ENCODE measurements at regions not wholly inside any gene's neighbourhood (a gene's known extent, or its start where the extent isn't known, plus 50 kb on each side); places are given as distances from the start of the nearest gene placed in this dataset.

GRCh38 chr12:19665121-19665900 is 226.0 kb downstream of the AEBP2 start:
- DNase-seq (ENCODE audit: low spot score), result no peak
- intact Hi-C loops (cut with micrococcal nuclease; ENCODE audit: unreplicated experiment), result no loop called here
- H3K27ac ChIP-seq (ENCODE audit: low read depth, low read length, poor library complexity, severe bottlenecking), result no peak overlapping the region
- H3K4me2 ChIP-seq (ENCODE audit: low read length), result no peak overlapping the region
- H3K36me3 ChIP-seq (ENCODE audit: insufficient read depth, low read length), result no peaks in the 10 kb centered on the region
- TF ChIP-seq EZH2phosphoT487 (IDR thresholded peaks at IDR 0.05; ENCODE audit: borderline replicate concordance, low read depth, low read length), result no peak
- no peak for TF ChIP-seq CTCF (conservative IDR thresholded peaks at IDR 0.05; ENCODE audit: low read length)
- BruUV-seq (replicated peaks), result no TSS peak
- no peaks in the 10 kb centered on the region for H3K4me1 ChIP-seq (ENCODE audit: insufficient read depth, low read length, poor library complexity, severe bottlenecking)
- H3K4me3 ChIP-seq (ENCODE audit: low read depth, low read length, poor library complexity, severe bottlenecking), result no peak overlapping the region
- no peak overlapping the region for H2AFZ ChIP-seq (ENCODE audit: low read length)
- H3K79me2 ChIP-seq (ENCODE audit: insufficient read depth, low read depth, low read length), result no peaks in the 10 kb centered on the region
- H3K9me3 ChIP-seq (ENCODE audit: low read length), result no peaks in the 10 kb centered on the region
- no peaks in the 10 kb centered on the region for H3K9me2 ChIP-seq (ENCODE audit: insufficient read depth, low read length)
- no peaks in the 10 kb centered on the region for H4K20me1 ChIP-seq (ENCODE audit: insufficient read depth, low read length)
- ChIA-PET CTCF (ENCODE audit: unreplicated experiment) (no interaction called here), POLR2A (interaction anchor here (0.7 kb wide), 1 partner anchor 499 kb away, joined by 4 read pairs; no protein-coding TSS in a partner anchor)

- TF ChIP-seq CTCF (conservative IDR thresholded peaks at IDR 0.05; ENCODE audit: low read length) (no peak), EZH2phosphoT487 (IDR thresholded peaks at IDR 0.05; ENCODE audit: borderline replicate concordance, low read depth, low read length) (no peak)
- Histone ChIP-seq H4K20me1 (ENCODE audit: insufficient read depth, low read length) (no peaks in the 10 kb centered on the region), H3K79me2 (ENCODE audit: insufficient read depth, low read depth, low read length) (no peaks in the 10 kb centered on the region), H3K4me2 (ENCODE audit: low read length) (no peak overlapping the region), H2AFZ (ENCODE audit: low read length) (no peak overlapping the region), H3K9me3 (ENCODE audit: low read length) (no peaks in the 10 kb centered on the region), H3K4me1 (ENCODE audit: insufficient read depth, low read length, poor library complexity, severe bottlenecking) (no peaks in the 10 kb centered on the region), H3K4me3 (ENCODE audit: low read depth, low read length, poor library complexity, severe bottlenecking) (no peak overlapping the region), H3K9me2 (ENCODE audit: insufficient read depth, low read length) (no peaks in the 10 kb centered on the region), H3K36me3 (ENCODE audit: insufficient read depth, low read length) (no peaks in the 10 kb centered on the region), H3K27ac (ENCODE audit: low read depth, low read length, poor library complexity, severe bottlenecking) (no peak overlapping the region)
- CTCF ChIA-PET (ENCODE audit: unreplicated experiment), result no interaction called here
- DNase-seq (ENCODE audit: low spot score), result no peak
- POLR2A ChIA-PET, result no interaction called here
- no TSS peak for BruUV-seq (replicated peaks)
- intact Hi-C loops (cut with micrococcal nuclease; ENCODE audit: unreplicated experiment), result no loop called here
These were observed 226.8 kb downstream of the AEBP2 start for GRCh38 chr12:19666070-19666469.

- Histone ChIP-seq H3K4me3 (ENCODE audit: low read depth, low read length, poor library complexity, severe bottlenecking) (no peak overlapping the region), H3K9me3 (ENCODE audit: low read length) (no peaks in the 10 kb centered on the region), H3K9me2 (ENCODE audit: insufficient read depth, low read length) (no peaks in the 10 kb centered on the region), H4K20me1 (ENCODE audit: insufficient read depth, low read length) (no peaks in the 10 kb centered on the region), H3K4me1 (ENCODE audit: insufficient read depth, low read length, poor library complexity, severe bottlenecking) (no peaks in the 10 kb centered on the region), H3K36me3 (ENCODE audit: insufficient read depth, low read length) (no peaks in the 10 kb centered on the region), H3K4me2 (ENCODE audit: low read length) (no peak overlapping the region), H3K27ac (ENCODE audit: low read depth, low read length, poor library complexity, severe bottlenecking) (no peak overlapping the region), H3K79me2 (ENCODE audit: insufficient read depth, low read depth, low read length) (no peaks in the 10 kb centered on the region), H2AFZ (ENCODE audit: low read length) (no peak overlapping the region)
- no TSS peak for BruUV-seq (replicated peaks)
- DNase-seq (ENCODE audit: low spot score), result no peak
- ChIA-PET POLR2A (no interaction called here), CTCF (ENCODE audit: unreplicated experiment) (no interaction called here)
- intact Hi-C loops (cut with micrococcal nuclease; ENCODE audit: unreplicated experiment), result no loop called here
- no peak for TF ChIP-seq EZH2phosphoT487 (IDR thresholded peaks at IDR 0.05; ENCODE audit: borderline replicate concordance, low read depth, low read length)
- no peak for TF ChIP-seq CTCF (conservative IDR thresholded peaks at IDR 0.05; ENCODE audit: low read length)
These were observed 230.5 kb downstream of the AEBP2 start for GRCh38 chr12:19669793-19670192.
